ENCODE measurements at regions not wholly inside any gene's neighbourhood (a gene's known extent, or its start where the extent isn't known, plus 50 kb on each side); places are given as distances from the start of the nearest gene placed in this dataset.
"Not testable (repeated sequence)": the region's sequence is repeated elsewhere in the genome, so short reads cannot be mapped to it uniquely, and the experiment has no call there.

DNA sequence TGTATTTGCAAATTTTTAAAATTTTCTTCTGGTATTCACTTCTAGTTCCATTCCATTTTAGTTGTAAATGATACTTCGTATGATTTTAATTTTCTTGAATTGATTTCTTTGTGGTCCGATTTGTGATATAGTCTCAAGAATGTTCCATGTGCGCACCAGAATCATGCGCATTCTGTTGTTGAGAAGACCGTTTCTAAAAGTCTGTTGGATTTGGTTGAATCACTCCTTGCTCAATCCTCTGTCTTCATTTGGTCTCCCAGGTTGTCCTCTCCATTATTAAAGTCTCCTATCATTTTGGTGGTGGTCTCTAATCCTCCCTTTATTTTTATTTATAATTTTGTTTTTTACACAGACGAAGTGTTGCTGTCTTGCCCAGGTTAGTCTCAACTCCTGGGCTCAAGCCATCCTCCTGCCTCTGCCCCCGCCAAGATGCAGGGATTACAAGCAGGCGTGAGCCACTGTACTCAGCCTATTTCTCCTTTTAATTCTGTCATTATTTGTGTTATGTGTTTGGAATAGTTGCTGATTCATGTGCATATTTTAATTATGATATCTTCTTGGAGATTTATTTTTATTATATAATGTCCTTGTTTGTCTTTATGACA lies 1490.8 kb downstream of the FOXD4L5 start:
- not testable (repeated sequence) for TF ChIP-seq POLR2A (IDR thresholded peaks at IDR 0.05; ENCODE audit: low read depth, low read length); POLR2AphosphoS5 (IDR thresholded peaks at IDR 0.05; ENCODE audit: low read depth, low read length); TAF1 (IDR thresholded peaks at IDR 0.05; ENCODE audit: low read depth, low read length); PAX5 (IDR thresholded peaks at IDR 0.05; ENCODE audit: insufficient read depth, low read length, severe bottlenecking); SPI1 (IDR thresholded peaks at IDR 0.05; ENCODE audit: low read depth, low read length); POU2F2 (IDR thresholded peaks at IDR 0.05; ENCODE audit: low read depth, low read length)

Measured in GM12891 (cell line).